Gastrocnemius medialis (tissue), 4 donors: ENCODE measurements at regions not wholly inside any gene's neighbourhood (a gene's known extent, or its start where the extent isn't known, plus 50 kb on each side); places are given as distances from the start of the nearest gene placed in this dataset.

Source experiments
- CTCF ChIP-seq, 5 experiments: fragments of 450-650 bp in 3 of 5; fragments of 200-600 bp in 2 of 5; sonication (generic) in 2 of 5; IDR thresholded peaks in 4 of 5; conservative IDR thresholded peaks in 1 of 5; 1 replicate in 4 of 5; 2 replicates in 1 of 5; pipeline ENCODE4 v1.5.1; 2016 to 2019; ENCODE audit warnings: antibody characterized with exemption in 5 of 5, mild to moderate bottlenecking in 3 of 5, moderate library complexity in 3 of 5
- POLR2A ChIP-seq, 2 donors: fragments of 450-650 bp; IDR thresholded peaks; one replicate each; pipeline ENCODE4 v1.6.1; 2017; ENCODE audit warnings: antibody characterized with exemption in 2 of 2, mild to moderate bottlenecking in 2 of 2, moderate library complexity in 2 of 2

GRCh38 chr4:123892368-123892976, 495.9 kb downstream of the SPRY1 start:
- TF ChIP-seq CTCF (IDR thresholded peaks at IDR 0.05 in 4 of 5, conservative IDR thresholded peaks at IDR 0.05 in 1 of 5) (no peak), POLR2A (IDR thresholded peaks at IDR 0.05) (no peak)
